HFFc6 (cell line): ENCODE measurements at regions not wholly inside any gene's neighbourhood (a gene's known extent, or its start where the extent isn't known, plus 50 kb on each side); places are given as distances from the start of the nearest gene placed in this dataset.

Experiments used
- DNase-seq: peaks from one replicate; pipeline ENCODE4 v3.0.0-alpha.2; 2018
- H3K27ac Mint-ChIP-seq: 2 replicates; pipeline ENCODE4 v1.8.0; 2020; ENCODE audit warnings: mild to moderate bottlenecking, mixed read lengths
- H3K27me3 Mint-ChIP-seq: 2 replicates; pipeline ENCODE4 v1.8.0; 2021; ENCODE audit warnings: mild to moderate bottlenecking, moderate library complexity, mixed read lengths; ENCODE audit not compliant: insufficient read depth
- H3K36me3 Mint-ChIP-seq: 2 replicates; pipeline ENCODE4 v1.8.0; 2021; ENCODE audit warnings: low read depth, mixed read lengths
- H3K4me1 Mint-ChIP-seq: 2 replicates; pipeline ENCODE4 v1.8.0; 2020; ENCODE audit warnings: low read depth, mixed read lengths
- H3K4me3 Mint-ChIP-seq: 2 replicates; pipeline ENCODE4 v1.8.0; 2020; ENCODE audit warnings: mild to moderate bottlenecking, moderate library complexity, mixed read lengths
- H3K9me3 Mint-ChIP-seq: 2 replicates; pipeline ENCODE4 v1.8.0; 2020; ENCODE audit warnings: mild to moderate bottlenecking, mixed read lengths
- CTCF ChIP-seq: fragments of 200-600 bp; sonication (generic); IDR thresholded peaks from 2 replicates; pipeline ENCODE4 v1.5.0; 2021; ENCODE audit warnings: antibody characterized with exemption, mild to moderate bottlenecking

- no peaks in the 10 kb centered on the region; the same call in 1 of the 2 replicates for H3K9me3 Mint-ChIP-seq
- TF ChIP-seq CTCF = no peak
- peaks cover 10% of the 10 kb centered on the region for H3K4me1 Mint-ChIP-seq
- H3K27ac Mint-ChIP-seq = no peak overlapping the region
- no peak overlapping the region for H3K4me3 Mint-ChIP-seq
- H3K27me3 Mint-ChIP-seq = peaks cover 9% of the 10 kb centered on the region
- no peak for DNase-seq
- H3K36me3 Mint-ChIP-seq = no peaks in the 10 kb centered on the region
These were observed 299.6 kb downstream of the ADGRG6 start for GRCh38 chr6:142601427-142601826.

DNA sequence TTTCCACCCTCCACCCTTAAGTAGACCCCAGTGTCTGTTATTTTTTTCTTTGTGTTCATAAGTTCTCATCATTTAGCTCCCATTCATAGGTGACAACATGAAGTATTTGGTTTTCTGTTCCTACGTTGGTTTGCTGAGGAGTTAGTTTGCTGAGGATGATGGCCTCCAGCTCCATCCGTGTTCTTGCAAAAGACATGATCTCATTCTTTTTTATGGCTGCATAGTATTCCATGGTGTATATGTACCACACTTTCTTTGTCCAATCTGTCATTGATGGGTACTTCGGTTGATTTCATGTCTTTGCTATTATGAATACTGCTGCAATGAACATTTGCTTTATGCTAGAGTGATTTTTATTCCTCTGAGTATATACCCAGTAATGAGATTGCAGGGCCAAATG is 301.2 kb downstream of the ADGRG6 start:
- no peaks in the 10 kb centered on the region for H3K36me3 Mint-ChIP-seq
- H3K4me1 Mint-ChIP-seq = peaks cover 12% of the 10 kb centered on the region
- no peaks in the 10 kb centered on the region; the same call in 1 of the 2 replicates for H3K9me3 Mint-ChIP-seq
- peaks cover 4% of the 10 kb centered on the region for H3K27me3 Mint-ChIP-seq
- no peak for TF ChIP-seq CTCF
- no peak overlapping the region for H3K4me3 Mint-ChIP-seq
- DNase-seq = no peak
- H3K27ac Mint-ChIP-seq = no peak overlapping the region

GRCh38 chr6:142605922-142606485 is 304.2 kb downstream of the ADGRG6 start:
- peak overlapping the region; percentile 35 for H3K27ac Mint-ChIP-seq
- TF ChIP-seq CTCF = no peak
- H3K36me3 Mint-ChIP-seq = no peaks in the 10 kb centered on the region
- no peaks in the 10 kb centered on the region; the same call in 1 of the 2 replicates for H3K9me3 Mint-ChIP-seq
- peaks cover 12% of the 10 kb centered on the region for H3K4me1 Mint-ChIP-seq
- DNase-seq = peak; percentile 51
- peak overlapping the region; percentile 56 for H3K4me3 Mint-ChIP-seq
- H3K27me3 Mint-ChIP-seq = peaks cover 4% of the 10 kb centered on the region

- Mint-ChIP-seq H3K27me3 (peaks cover 26% of the 10 kb centered on the region), H3K36me3 (no peaks in the 10 kb centered on the region; the same call in 1 of the 2 replicates), H3K4me1 (no peaks in the 10 kb centered on the region), H3K27ac (no peak overlapping the region), H3K4me3 (no peak overlapping the region), H3K9me3 (peaks cover 10% of the 10 kb centered on the region)
- no peak for TF ChIP-seq CTCF
- DNase-seq = no peak
These were observed 311.1 kb downstream of the ADGRG6 start for GRCh38 chr6:142612956-142613355.

DNA sequence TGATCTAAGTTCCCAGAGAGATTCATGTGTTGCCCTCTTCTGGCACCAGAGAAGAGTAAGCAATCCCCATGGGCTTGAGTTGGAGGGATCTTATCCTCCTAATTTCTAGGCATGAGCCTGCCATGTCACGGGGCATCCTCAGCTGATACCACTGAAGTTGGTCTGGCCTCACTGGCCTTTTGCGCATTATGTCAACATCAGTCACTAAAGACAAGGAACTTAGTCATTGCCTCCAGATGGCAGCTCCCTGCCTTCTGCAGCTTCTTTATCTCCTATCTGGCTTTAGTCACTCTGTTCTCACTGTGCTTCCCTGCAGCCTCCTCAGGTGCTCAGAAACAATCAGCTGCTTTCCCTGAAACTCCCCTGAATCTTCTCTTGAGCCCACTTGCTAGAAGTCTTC is 312.2 kb downstream of the ADGRG6 start:
- Mint-ChIP-seq H3K36me3 (no peaks in the 10 kb centered on the region; the same call in 1 of the 2 replicates), H3K4me1 (no peaks in the 10 kb centered on the region), H3K27me3 (peaks cover 26% of the 10 kb centered on the region), H3K27ac (no peak overlapping the region), H3K4me3 (no peak overlapping the region), H3K9me3 (peaks cover 10% of the 10 kb centered on the region)
- TF ChIP-seq CTCF = no peak
- no peak for DNase-seq
